CD4-positive, alpha-beta T cell (primary cell): ENCODE measurements at regions not wholly inside any gene's neighbourhood (a gene's known extent, or its start where the extent isn't known, plus 50 kb on each side); places are given as distances from the start of the nearest gene placed in this dataset.

Source experiments
- ATAC-seq: fragments of 200-7000 bp; cut with Tn5 transposase; one replicate; pipeline ENCODE4 v1.10.0; 2022; ENCODE audit warnings: mild to moderate bottlenecking; ENCODE audit not compliant: poor library complexity
- CTCF ChIA-PET: fragments of 350-600 bp; sonication (Branson Sonifier 250); formaldehyde crosslinking; loops from one replicate; lab custom pipeline; 2021; ENCODE audit warnings: antibody characterized with exemption, inconsistent platforms; lab: Charles Lee
- POLR2A ChIA-PET: fragments of 350-600 bp; sonication (Branson Sonifier 250); formaldehyde crosslinking; loops from one replicate; lab custom pipeline; 2021; ENCODE audit warnings: antibody characterized with exemption, inconsistent platforms; lab: Charles Lee
- DNase-seq, 14 experiments: peaks; one replicate each; pipeline ENCODE4 v3.0.0-alpha.2; 2013 to 2020; ENCODE audit warnings: mixed read lengths in 2 of 14
- H3K27ac ChIP-seq, 2 donors: one replicate each; pipeline versions ENCODE4 v1.5.1 to v1.7.0; 2013; ENCODE audit warnings: low read length in 2 of 2, low read depth in 1 of 2, mild to moderate bottlenecking in 1 of 2
- H3K27me3 ChIP-seq, 2 experiments: 1 replicate in 1 of 2; 2 replicates in 1 of 2; pipeline versions ENCODE4 v1.6.1 to v1.7.0; 2013; ENCODE audit warnings: low read length in 2 of 2, control low read depth in 1 of 2, mild to moderate bottlenecking in 1 of 2, moderate library complexity in 1 of 2; ENCODE audit not compliant: insufficient read depth in 2 of 2, control insufficient read depth in 1 of 2
- H3K36me3 ChIP-seq: one replicate; pipeline ENCODE4 v1.6.1; 2013; ENCODE audit warnings: low read length, control low read depth; ENCODE audit not compliant: insufficient read depth
- H3K4me1 ChIP-seq: one replicate; pipeline ENCODE4 v1.6.1; 2013; ENCODE audit warnings: low read length, control low read depth; ENCODE audit not compliant: insufficient read depth
- H3K4me3 ChIP-seq: one replicate; pipeline ENCODE4 v1.5.1; 2013; ENCODE audit warnings: mild to moderate bottlenecking, low read length, moderate library complexity
- H3K9me3 ChIP-seq, 2 experiments: 1 replicate in 1 of 2; 2 replicates in 1 of 2; pipeline versions ENCODE4 v1.6.1 to v1.7.0; 2013; ENCODE audit warnings: low read length in 2 of 2, mild to moderate bottlenecking in 2 of 2, control low read depth in 1 of 2, moderate library complexity in 1 of 2; ENCODE audit not compliant: control insufficient read depth in 1 of 2, insufficient read depth in 1 of 2
- H3K27ac Mint-ChIP-seq: one replicate; pipeline ENCODE4 v1.8.0; 2020; ENCODE audit warnings: mixed read lengths
- H3K27me3 Mint-ChIP-seq: one replicate; pipeline ENCODE4 v1.8.0; 2021; ENCODE audit warnings: mixed read lengths
- H3K36me3 Mint-ChIP-seq: one replicate; pipeline ENCODE4 v1.8.0; 2021; ENCODE audit warnings: low read depth, mixed read lengths
- H3K4me1 Mint-ChIP-seq: one replicate; pipeline ENCODE4 v1.8.0; 2021; ENCODE audit warnings: low read depth, mixed read lengths
- H3K4me3 Mint-ChIP-seq: one replicate; pipeline ENCODE4 v1.8.0; 2020; ENCODE audit warnings: mild to moderate bottlenecking, mixed read lengths
- H3K9me3 Mint-ChIP-seq: one replicate; pipeline ENCODE4 v1.8.0; 2020; ENCODE audit warnings: mixed read lengths
- intact Hi-C, 2 experiments: fragments of 100-400 bp; cut with DNase I in 1 of 2; cut with micrococcal nuclease in 1 of 2; formaldehyde crosslinking; loops; one replicate each; pipeline versions ENCODE4 v1.15.1 to v1.9.0; 2023 to 2025; cut with DNase I, micrococcal nuclease
- TF ChIP-seq, protein P1 (sequence below): fragments of 200-600 bp; IDR thresholded peaks from one replicate; pipeline ENCODE4 v1.8.0; 2022; ENCODE audit warnings: antibody characterized with exemption, mild to moderate bottlenecking

- Mint-ChIP-seq H3K4me1 (no peaks in the 10 kb centered on the region), H3K4me3 (no peak overlapping the region), H3K27ac (no peak overlapping the region), H3K9me3 (no peaks in the 10 kb centered on the region), H3K36me3 (no peaks in the 10 kb centered on the region), H3K27me3 (peaks cover 6% of the 10 kb centered on the region)
- DNase-seq (no peak), ATAC-seq (no peak)
- H3K27me3 ChIP-seq, result no peaks in the 10 kb centered on the region
- no peak overlapping the region for H3K4me3 ChIP-seq
- no peak overlapping the region for H3K27ac ChIP-seq
- CTCF ChIA-PET, result no interaction called here
- no peaks in the 10 kb centered on the region for H3K4me1 ChIP-seq
- TF ChIP-seq, protein P1, sequence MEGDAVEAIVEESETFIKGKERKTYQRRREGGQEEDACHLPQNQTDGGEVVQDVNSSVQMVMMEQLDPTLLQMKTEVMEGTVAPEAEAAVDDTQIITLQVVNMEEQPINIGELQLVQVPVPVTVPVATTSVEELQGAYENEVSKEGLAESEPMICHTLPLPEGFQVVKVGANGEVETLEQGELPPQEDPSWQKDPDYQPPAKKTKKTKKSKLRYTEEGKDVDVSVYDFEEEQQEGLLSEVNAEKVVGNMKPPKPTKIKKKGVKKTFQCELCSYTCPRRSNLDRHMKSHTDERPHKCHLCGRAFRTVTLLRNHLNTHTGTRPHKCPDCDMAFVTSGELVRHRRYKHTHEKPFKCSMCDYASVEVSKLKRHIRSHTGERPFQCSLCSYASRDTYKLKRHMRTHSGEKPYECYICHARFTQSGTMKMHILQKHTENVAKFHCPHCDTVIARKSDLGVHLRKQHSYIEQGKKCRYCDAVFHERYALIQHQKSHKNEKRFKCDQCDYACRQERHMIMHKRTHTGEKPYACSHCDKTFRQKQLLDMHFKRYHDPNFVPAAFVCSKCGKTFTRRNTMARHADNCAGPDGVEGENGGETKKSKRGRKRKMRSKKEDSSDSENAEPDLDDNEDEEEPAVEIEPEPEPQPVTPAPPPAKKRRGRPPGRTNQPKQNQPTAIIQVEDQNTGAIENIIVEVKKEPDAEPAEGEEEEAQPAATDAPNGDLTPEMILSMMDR, result no peak
- intact Hi-C loops, result no loop called here
- H3K9me3 ChIP-seq, result peaks cover 0 to 8% of the 10 kb centered on the region in 2 experiments
- H3K36me3 ChIP-seq, result no peaks in the 10 kb centered on the region
- POLR2A ChIA-PET, result no interaction called here
Measured at GRCh38 chr5:180428598-180428997, 65.6 kb upstream of the CNOT6 start.

DNA sequence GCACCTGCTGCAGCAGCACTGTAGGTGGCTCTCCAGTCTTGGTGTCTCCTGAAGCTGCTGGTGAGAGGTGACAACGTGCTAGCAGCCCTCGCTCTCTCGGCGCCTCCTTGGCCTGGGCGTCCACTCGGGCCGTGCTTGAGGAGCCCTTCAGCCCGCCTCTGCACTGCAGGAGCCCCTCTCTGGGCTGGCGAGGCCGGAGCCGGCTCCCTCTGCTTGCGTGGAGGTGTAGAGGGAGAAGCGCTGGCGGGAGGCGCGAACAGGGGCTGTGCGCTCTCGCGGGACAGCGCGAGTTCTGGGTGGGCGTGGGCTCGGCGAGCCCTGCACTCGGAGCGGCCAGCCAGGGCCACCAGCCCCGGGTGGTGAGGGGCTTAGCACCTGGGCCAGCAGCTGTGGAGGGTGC lies 62.2 kb upstream of the CNOT6 start:
- H3K27ac Mint-ChIP-seq, result no peak overlapping the region
- ATAC-seq (no peak), DNase-seq (no peak)
- H3K27ac ChIP-seq, result no peak overlapping the region
- H3K9me3 Mint-ChIP-seq, result no peaks in the 10 kb centered on the region
- H3K36me3 ChIP-seq, result no peaks in the 10 kb centered on the region
- ChIA-PET CTCF (no interaction called here), POLR2A (no interaction called here)
- H3K36me3 Mint-ChIP-seq, result no peaks in the 10 kb centered on the region
- no peaks in the 10 kb centered on the region for H3K27me3 ChIP-seq
- no peaks in the 10 kb centered on the region for H3K4me1 Mint-ChIP-seq
- H3K4me3 ChIP-seq, result no peak overlapping the region
- TF ChIP-seq, protein P1, result no peak
- intact Hi-C loops, result no loop called here
- peaks cover 6% of the 10 kb centered on the region for H3K27me3 Mint-ChIP-seq
- no peaks in the 10 kb centered on the region for H3K4me1 ChIP-seq
- peaks cover 0 to 8% of the 10 kb centered on the region in 2 experiments for H3K9me3 ChIP-seq
- H3K4me3 Mint-ChIP-seq, result no peak overlapping the region

DNA sequence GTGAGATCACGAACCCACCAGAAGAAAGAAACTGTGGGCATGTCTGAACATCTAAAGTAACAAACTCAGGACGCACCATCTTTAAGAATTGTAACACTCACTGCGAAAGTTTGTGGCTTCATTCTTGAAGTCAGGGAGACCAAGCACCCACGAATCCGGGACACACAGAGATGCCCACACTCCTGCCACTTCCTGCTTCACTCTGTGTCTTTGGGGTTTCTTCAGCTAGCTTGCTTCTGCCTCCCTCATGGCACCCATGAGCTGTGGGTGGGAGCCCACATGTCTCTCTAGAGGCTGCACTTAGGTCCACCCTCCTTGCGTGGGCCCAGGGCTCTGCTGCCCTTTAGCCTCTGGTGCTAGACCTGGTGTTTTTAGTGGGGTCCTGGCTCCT lies 61.2 kb upstream of the CNOT6 start:
- TF ChIP-seq, protein P1, result no peak

More for the DNA sequence above, 61.2 kb upstream of the CNOT6 start:
- H3K27ac Mint-ChIP-seq, result no peak overlapping the region
- no peaks in the 10 kb centered on the region for H3K27me3 ChIP-seq
- no peaks in the 10 kb centered on the region for H3K9me3 Mint-ChIP-seq
- H3K4me1 Mint-ChIP-seq, result no peaks in the 10 kb centered on the region
- no peak overlapping the region for H3K4me3 ChIP-seq
- ATAC-seq, result no peak
- CTCF ChIA-PET, result no interaction called here
- no peaks in the 10 kb centered on the region for H3K4me1 ChIP-seq
- H3K36me3 Mint-ChIP-seq, result no peaks in the 10 kb centered on the region
- no peaks in the 10 kb centered on the region for H3K36me3 ChIP-seq
- peaks cover 0 to 8% of the 10 kb centered on the region in 2 experiments for H3K9me3 ChIP-seq
- intact Hi-C loops, result no loop called here
- H3K4me3 Mint-ChIP-seq, result no peak overlapping the region
- H3K27ac ChIP-seq, result no peak overlapping the region
- POLR2A ChIA-PET, result no interaction called here
- peaks cover 6% of the 10 kb centered on the region for H3K27me3 Mint-ChIP-seq
- peak in 1 of 14 experiments; percentile 43 for DNase-seq
